ENCODE measurements at regions not wholly inside any gene's neighbourhood (a gene's known extent, or its start where the extent isn't known, plus 50 kb on each side); places are given as distances from the start of the nearest gene placed in this dataset.

- Histone ChIP-seq H2AFZ (ENCODE audit: low read length) (no peak overlapping the region), H3K9me3 (ENCODE audit: low read length) (no peaks in the 10 kb centered on the region), H3K36me3 (ENCODE audit: insufficient read depth, low read length) (no peaks in the 10 kb centered on the region), H4K20me1 (ENCODE audit: insufficient read depth, low read length) (no peaks in the 10 kb centered on the region), H3K4me3 (ENCODE audit: low read depth, low read length, poor library complexity, severe bottlenecking) (no peak overlapping the region), H3K4me2 (ENCODE audit: low read length) (no peak overlapping the region), H3K9me2 (ENCODE audit: low read depth, low read length) (no peaks in the 10 kb centered on the region), H3K27me3 (ENCODE audit: insufficient read depth, low read length) (no peaks in the 10 kb centered on the region), H3K9ac (ENCODE audit: low read length) (no peak overlapping the region), H3K4me1 (ENCODE audit: insufficient read depth, low read length, severe bottlenecking) (no peaks in the 10 kb centered on the region), H3F3A (ENCODE audit: insufficient read depth, low read length) (no peaks in the 10 kb centered on the region), H3K79me2 (ENCODE audit: insufficient read depth, low read length) (no peaks in the 10 kb centered on the region), H3K27ac (ENCODE audit: low read depth, low read length, poor library complexity, severe bottlenecking) (no peak overlapping the region)
- TF ChIP-seq CTCF (IDR thresholded peaks at IDR 0.05; ENCODE audit: low read length) (no peak), EZH2 (IDR thresholded peaks at IDR 0.05; ENCODE audit: borderline replicate concordance, low read length) (no peak)
These were observed 114.8 kb upstream of the IGSF21 start for GRCh38 chr1:17992800-17993199.

- H3K4me3 ChIP-seq (ENCODE audit: low read depth, low read length, poor library complexity, severe bottlenecking) = no peak overlapping the region
- H4K20me1 ChIP-seq (ENCODE audit: insufficient read depth, low read length) = no peaks in the 10 kb centered on the region
- H3K27ac ChIP-seq (ENCODE audit: low read depth, low read length, poor library complexity, severe bottlenecking) = no peak overlapping the region
- H3K9me3 ChIP-seq (ENCODE audit: low read length) = no peaks in the 10 kb centered on the region
- no peak overlapping the region for H3K4me2 ChIP-seq (ENCODE audit: low read length)
- no peak overlapping the region for H3K9ac ChIP-seq (ENCODE audit: low read length)
- H3F3A ChIP-seq (ENCODE audit: insufficient read depth, low read length) = no peaks in the 10 kb centered on the region
- H3K79me2 ChIP-seq (ENCODE audit: insufficient read depth, low read length) = no peaks in the 10 kb centered on the region
- no peaks in the 10 kb centered on the region for H3K9me2 ChIP-seq (ENCODE audit: low read depth, low read length)
- no peaks in the 10 kb centered on the region for H3K36me3 ChIP-seq (ENCODE audit: insufficient read depth, low read length)
- H3K4me1 ChIP-seq (ENCODE audit: insufficient read depth, low read length, severe bottlenecking) = no peaks in the 10 kb centered on the region
- TF ChIP-seq CTCF (IDR thresholded peaks at IDR 0.05; ENCODE audit: low read length) (no peak), EZH2 (IDR thresholded peaks at IDR 0.05; ENCODE audit: borderline replicate concordance, low read length) (no peak)
- H3K27me3 ChIP-seq (ENCODE audit: insufficient read depth, low read length) = no peaks in the 10 kb centered on the region
- no peak overlapping the region for H2AFZ ChIP-seq (ENCODE audit: low read length)
These were observed 113.6 kb upstream of the IGSF21 start for GRCh38 chr1:17994046-17994445.

- H3K4me1 ChIP-seq (ENCODE audit: insufficient read depth, low read length, severe bottlenecking) = no peaks in the 10 kb centered on the region
- no peaks in the 10 kb centered on the region for H3K9me3 ChIP-seq (ENCODE audit: low read length)
- TF ChIP-seq EZH2 (IDR thresholded peaks at IDR 0.05; ENCODE audit: borderline replicate concordance, low read length) (no peak), CTCF (IDR thresholded peaks at IDR 0.05; ENCODE audit: low read length) (no peak)
- H3F3A ChIP-seq (ENCODE audit: insufficient read depth, low read length) = no peaks in the 10 kb centered on the region
- no peaks in the 10 kb centered on the region for H3K9me2 ChIP-seq (ENCODE audit: low read depth, low read length)
- no peaks in the 10 kb centered on the region for H3K79me2 ChIP-seq (ENCODE audit: insufficient read depth, low read length)
- H3K4me3 ChIP-seq (ENCODE audit: low read depth, low read length, poor library complexity, severe bottlenecking) = no peak overlapping the region
- H3K36me3 ChIP-seq (ENCODE audit: insufficient read depth, low read length) = no peaks in the 10 kb centered on the region
- H3K27me3 ChIP-seq (ENCODE audit: insufficient read depth, low read length) = no peaks in the 10 kb centered on the region
- H2AFZ ChIP-seq (ENCODE audit: low read length) = no peak overlapping the region
- H3K9ac ChIP-seq (ENCODE audit: low read length) = no peak overlapping the region
- H3K4me2 ChIP-seq (ENCODE audit: low read length) = no peak overlapping the region
- no peaks in the 10 kb centered on the region for H4K20me1 ChIP-seq (ENCODE audit: insufficient read depth, low read length)
- no peak overlapping the region for H3K27ac ChIP-seq (ENCODE audit: low read depth, low read length, poor library complexity, severe bottlenecking)
These were observed 112.1 kb upstream of the IGSF21 start for GRCh38 chr1:17995480-17995879.

All from OCI-LY1 (cell line).